ENCODE measurements at regions not wholly inside any gene's neighbourhood (a gene's known extent, or its start where the extent isn't known, plus 50 kb on each side); places are given as distances from the start of the nearest gene placed in this dataset.

- Mint-ChIP-seq H3K27ac (no peak overlapping the region), H3K9me3 (peaks cover 14% of the 10 kb centered on the region), H3K4me1 (no peaks in the 10 kb centered on the region), H3K27me3 (no peaks in the 10 kb centered on the region), H3K4me3 (no peak overlapping the region), H3K36me3 (no peaks in the 10 kb centered on the region)
- DNase-seq (no peak), ATAC-seq (ENCODE audit: low read depth) (no peak)
- POLR2A ChIA-PET: no interaction called here
Measured at GRCh38 chr21:16777041-16777720, 735.7 kb upstream of the CXADR start.

DNA sequence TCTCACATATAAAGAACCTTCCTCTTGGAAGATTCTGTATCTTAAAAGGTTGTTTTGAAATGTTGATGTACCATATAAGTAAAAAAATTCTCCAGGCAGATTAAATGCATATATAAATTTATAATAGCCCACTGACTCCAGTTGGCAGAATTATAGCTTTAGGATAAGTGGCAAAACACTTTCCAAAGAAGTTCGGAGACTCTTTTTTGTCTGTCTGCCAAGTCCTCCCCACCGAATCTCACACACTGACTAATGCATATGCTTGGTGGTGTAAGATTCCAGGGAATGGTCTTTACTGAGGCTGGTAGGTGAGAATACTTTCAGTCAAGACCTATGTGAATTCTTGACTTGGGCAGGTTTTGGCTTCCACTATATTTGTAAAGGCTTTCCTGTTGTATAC lies 724.3 kb upstream of the CXADR start:
- POLR2A ChIA-PET: no interaction called here
- no peaks in the 10 kb centered on the region for H3K4me1 Mint-ChIP-seq

DNA sequence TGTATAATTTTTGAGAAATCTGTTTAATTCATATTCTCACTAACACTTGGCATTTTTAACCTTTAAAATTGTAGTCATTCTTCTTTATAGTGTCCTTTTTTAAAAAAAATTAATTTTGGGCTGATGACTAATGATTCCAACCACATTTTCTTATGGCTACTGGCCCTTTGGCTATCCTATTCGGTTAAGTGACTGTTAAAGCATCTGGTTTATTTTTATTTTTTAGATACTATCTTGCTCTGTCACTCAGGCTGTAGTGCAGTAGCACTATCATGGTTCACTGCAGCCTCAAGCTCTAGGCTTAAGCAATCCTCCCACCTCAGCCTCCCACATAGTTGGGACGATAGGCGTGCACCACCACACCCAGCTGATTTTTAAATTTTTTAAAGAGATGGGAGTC lies 723.2 kb upstream of the CXADR start:
- Mint-ChIP-seq H3K27me3 (no peaks in the 10 kb centered on the region), H3K4me3 (no peak overlapping the region), H3K4me1 (no peaks in the 10 kb centered on the region), H3K27ac (no peak overlapping the region), H3K9me3 (peaks cover 7% of the 10 kb centered on the region), H3K36me3 (no peaks in the 10 kb centered on the region)
- POLR2A ChIA-PET: no interaction called here
- no peak for ATAC-seq (ENCODE audit: low read depth)
- DNase-seq: no peak

More for the DNA sequence above, 724.3 kb upstream of the CXADR start:
- H3K36me3 Mint-ChIP-seq: no peaks in the 10 kb centered on the region
- H3K4me3 Mint-ChIP-seq: no peak overlapping the region
- ATAC-seq (ENCODE audit: low read depth): no peak
- DNase-seq: no peak
- peaks cover 9% of the 10 kb centered on the region for H3K9me3 Mint-ChIP-seq
- no peak overlapping the region for H3K27ac Mint-ChIP-seq
- no peaks in the 10 kb centered on the region for H3K27me3 Mint-ChIP-seq

DNA sequence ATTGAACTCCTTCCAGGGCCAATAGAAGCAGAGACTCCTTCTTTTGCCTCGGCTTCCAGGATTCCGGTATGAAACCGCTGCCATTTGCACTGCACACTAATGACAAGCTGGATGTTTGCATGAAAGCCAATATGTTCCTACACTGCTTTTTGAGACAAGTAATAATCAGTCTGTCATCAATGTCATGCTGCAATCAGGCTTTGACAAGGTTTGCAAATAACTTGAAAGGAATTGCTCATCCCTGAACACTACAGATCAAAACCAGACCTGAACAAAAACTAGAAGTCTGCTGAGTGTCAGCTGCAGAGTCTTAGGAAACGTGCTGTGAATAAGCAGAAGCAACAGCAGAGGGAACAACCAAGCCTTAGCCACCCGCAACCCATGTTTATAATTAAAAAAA lies 720.7 kb upstream of the CXADR start:
- DNase-seq: no peak
- POLR2A ChIA-PET: no interaction called here
- H3K27ac Mint-ChIP-seq: no peak overlapping the region
- no peaks in the 10 kb centered on the region for H3K36me3 Mint-ChIP-seq
- ATAC-seq (ENCODE audit: low read depth): no peak
- H3K9me3 Mint-ChIP-seq: peaks cover 2% of the 10 kb centered on the region
- H3K4me3 Mint-ChIP-seq: no peak overlapping the region
- no peaks in the 10 kb centered on the region for H3K4me1 Mint-ChIP-seq
- no peaks in the 10 kb centered on the region for H3K27me3 Mint-ChIP-seq

DNA sequence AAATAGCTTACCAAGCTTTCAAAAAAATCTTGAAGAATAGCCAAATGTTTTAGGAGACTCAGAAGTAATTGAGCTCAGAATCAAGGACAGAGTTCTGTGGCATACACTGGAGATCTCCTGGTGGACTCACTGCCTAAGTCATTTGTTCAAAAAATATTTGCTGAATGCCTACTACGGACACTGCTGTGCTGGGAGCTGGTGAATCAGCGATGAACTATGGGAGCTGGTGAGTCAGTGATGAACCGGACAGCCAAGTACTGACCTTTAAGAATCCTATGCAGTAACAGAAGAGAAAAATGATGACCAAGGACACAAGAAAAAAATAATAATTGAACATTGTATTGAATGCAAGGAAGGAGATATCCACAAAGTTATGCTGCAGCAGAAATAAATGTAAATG lies 717.9 kb upstream of the CXADR start:
- Mint-ChIP-seq H3K4me1 (no peaks in the 10 kb centered on the region), H3K9me3 (no peaks in the 10 kb centered on the region), H3K27ac (no peak overlapping the region), H3K27me3 (no peaks in the 10 kb centered on the region), H3K4me3 (no peak overlapping the region), H3K36me3 (no peaks in the 10 kb centered on the region)
- ATAC-seq (ENCODE audit: low read depth) (no peak), DNase-seq (no peak)
- POLR2A ChIA-PET: no interaction called here

- H3K27me3 Mint-ChIP-seq: no peaks in the 10 kb centered on the region
- ATAC-seq (ENCODE audit: low read depth): no peak
- H3K36me3 Mint-ChIP-seq: no peaks in the 10 kb centered on the region
- POLR2A ChIA-PET: no interaction called here
- H3K9me3 Mint-ChIP-seq: peaks cover 3% of the 10 kb centered on the region
- H3K4me3 Mint-ChIP-seq: no peak overlapping the region
- no peak overlapping the region for H3K27ac Mint-ChIP-seq
- no peaks in the 10 kb centered on the region for H3K4me1 Mint-ChIP-seq
- no peak for DNase-seq
Measured at GRCh38 chr21:16796776-16797175, 716.1 kb upstream of the CXADR start.

- POLR2A ChIA-PET: no interaction called here
- H3K36me3 Mint-ChIP-seq: no peaks in the 10 kb centered on the region
- no peak for ATAC-seq (ENCODE audit: low read depth)
- H3K4me3 Mint-ChIP-seq: no peak overlapping the region
- no peak overlapping the region for H3K27ac Mint-ChIP-seq
- H3K9me3 Mint-ChIP-seq: peaks cover 5% of the 10 kb centered on the region
- no peak for DNase-seq
- no peaks in the 10 kb centered on the region for H3K27me3 Mint-ChIP-seq
- no peaks in the 10 kb centered on the region for H3K4me1 Mint-ChIP-seq
Measured at GRCh38 chr21:16797540-16797939, 715.3 kb upstream of the CXADR start.

GRCh38 chr21:16797966-16798365 lies 714.9 kb upstream of the CXADR start:
- ATAC-seq (ENCODE audit: low read depth): no peak
- H3K36me3 Mint-ChIP-seq: no peaks in the 10 kb centered on the region
- no peak overlapping the region for H3K4me3 Mint-ChIP-seq

DNA sequence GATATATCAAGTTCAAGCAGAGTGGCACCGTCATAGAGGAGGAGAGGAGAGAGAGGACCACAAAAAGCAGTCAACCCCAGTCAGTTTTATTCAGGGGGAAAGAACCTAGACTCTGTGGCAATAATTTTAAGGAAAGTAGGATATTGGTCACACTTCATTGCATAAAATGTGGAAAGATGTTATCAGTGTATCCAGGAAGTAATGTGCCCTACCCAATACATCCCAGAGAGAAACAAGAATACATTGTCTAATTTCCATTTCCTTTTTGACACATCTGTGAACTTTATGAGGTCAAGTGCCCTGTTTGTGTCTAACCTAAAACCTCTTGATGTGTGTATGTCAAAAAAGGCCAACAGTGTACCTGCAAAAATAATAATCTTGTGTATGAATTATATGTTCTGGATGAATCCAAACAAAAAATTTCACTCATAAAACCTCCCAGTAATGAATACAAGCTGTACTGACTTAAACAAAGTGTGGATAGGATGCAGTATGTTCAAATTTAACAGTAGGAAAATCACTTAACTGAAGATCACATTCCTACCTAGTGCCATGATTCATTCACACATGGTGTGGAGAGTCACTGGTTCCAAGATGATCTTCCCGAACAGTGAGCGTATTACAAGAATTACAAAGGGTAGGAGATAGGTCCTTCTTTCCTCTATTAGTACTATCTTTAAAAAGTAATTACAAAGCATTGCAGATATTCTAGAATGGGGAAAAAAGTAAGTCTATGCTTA lies 712.1 kb upstream of the CXADR start:
- H3K27ac Mint-ChIP-seq: no peak overlapping the region
- H3K9me3 Mint-ChIP-seq: peaks cover 7% of the 10 kb centered on the region
- no peaks in the 10 kb centered on the region for H3K36me3 Mint-ChIP-seq
- H3K4me3 Mint-ChIP-seq: no peak overlapping the region
- H3K27me3 Mint-ChIP-seq: no peaks in the 10 kb centered on the region
- no peak for DNase-seq
- POLR2A ChIA-PET: no interaction called here
- no peaks in the 10 kb centered on the region for H3K4me1 Mint-ChIP-seq
- no peak for ATAC-seq (ENCODE audit: low read depth)

More at GRCh38 chr21:16797966-16798365, 714.9 kb upstream of the CXADR start:
- Mint-ChIP-seq H3K27me3 (no peaks in the 10 kb centered on the region), H3K9me3 (peaks cover 5% of the 10 kb centered on the region), H3K27ac (no peak overlapping the region), H3K4me1 (no peaks in the 10 kb centered on the region)
- POLR2A ChIA-PET: no interaction called here
- DNase-seq: no peak

- POLR2A ChIA-PET: no interaction called here
- Mint-ChIP-seq H3K27me3 (no peaks in the 10 kb centered on the region), H3K36me3 (no peaks in the 10 kb centered on the region), H3K27ac (no peak overlapping the region), H3K4me3 (no peak overlapping the region), H3K4me1 (no peaks in the 10 kb centered on the region), H3K9me3 (peaks cover 3% of the 10 kb centered on the region)
- ATAC-seq (ENCODE audit: low read depth): no peak
- no peak for DNase-seq
Measured at GRCh38 chr21:16811011-16811410, 701.8 kb upstream of the CXADR start.

GRCh38 chr21:16811970-16812369 lies 700.9 kb upstream of the CXADR start:
- ATAC-seq (ENCODE audit: low read depth) (no peak), DNase-seq (no peak)
- no peaks in the 10 kb centered on the region for H3K36me3 Mint-ChIP-seq
- no peak overlapping the region for H3K4me3 Mint-ChIP-seq
- H3K4me1 Mint-ChIP-seq: no peaks in the 10 kb centered on the region
- POLR2A ChIA-PET: no interaction called here
- H3K27ac Mint-ChIP-seq: no peak overlapping the region
- H3K9me3 Mint-ChIP-seq: peaks cover 3% of the 10 kb centered on the region
- H3K27me3 Mint-ChIP-seq: no peaks in the 10 kb centered on the region

DNA sequence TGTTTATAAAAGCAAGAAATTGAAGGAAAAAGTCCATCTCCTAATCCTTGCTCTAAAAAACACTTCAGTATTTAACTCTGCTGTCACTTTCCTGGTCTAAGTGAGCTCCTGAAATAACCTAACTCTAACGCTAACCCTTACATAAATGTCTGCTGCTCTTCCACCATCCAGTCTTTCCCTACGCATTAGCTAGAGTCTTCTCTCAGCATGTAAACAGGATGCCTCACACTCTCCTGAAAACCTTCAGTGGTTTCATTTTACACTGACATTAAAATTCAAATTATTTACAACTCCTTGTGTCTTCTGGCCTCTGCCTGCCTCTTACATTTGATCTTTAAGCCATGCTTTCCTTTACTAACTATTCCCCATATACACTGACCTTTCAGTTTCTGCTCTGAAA lies 697.6 kb upstream of the CXADR start:
- Mint-ChIP-seq H3K4me1 (no peaks in the 10 kb centered on the region), H3K9me3 (peaks cover 7% of the 10 kb centered on the region), H3K4me3 (no peak overlapping the region), H3K36me3 (no peaks in the 10 kb centered on the region), H3K27ac (no peak overlapping the region), H3K27me3 (no peaks in the 10 kb centered on the region)
- ATAC-seq (ENCODE audit: low read depth) (no peak), DNase-seq (no peak)
- POLR2A ChIA-PET: no interaction called here

DNA sequence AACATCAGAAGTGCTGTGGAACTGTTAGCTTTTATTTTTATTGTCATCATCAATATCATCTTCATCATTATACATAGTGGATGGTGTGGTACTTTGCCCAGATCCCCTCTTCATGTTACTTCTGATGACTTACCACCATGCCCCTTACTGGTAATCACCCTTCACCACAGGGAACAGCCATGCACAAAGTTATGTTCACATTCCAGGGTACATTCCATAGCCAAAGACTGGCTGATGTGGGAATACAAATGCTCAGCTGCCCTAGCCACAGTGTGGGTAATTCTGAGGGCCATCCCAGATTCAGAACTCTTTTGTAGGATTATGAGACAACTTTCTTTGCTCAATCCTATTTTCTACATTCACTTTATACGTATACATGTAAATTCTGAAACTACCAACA lies 691.3 kb upstream of the CXADR start:
- no peak overlapping the region for H3K27ac Mint-ChIP-seq
- no peak for ATAC-seq (ENCODE audit: low read depth)
- peaks cover 10% of the 10 kb centered on the region for H3K9me3 Mint-ChIP-seq
- POLR2A ChIA-PET: no interaction called here
- no peaks in the 10 kb centered on the region for H3K36me3 Mint-ChIP-seq
- no peak overlapping the region for H3K4me3 Mint-ChIP-seq
- no peaks in the 10 kb centered on the region for H3K4me1 Mint-ChIP-seq
- no peaks in the 10 kb centered on the region for H3K27me3 Mint-ChIP-seq
- DNase-seq: no peak

DNA sequence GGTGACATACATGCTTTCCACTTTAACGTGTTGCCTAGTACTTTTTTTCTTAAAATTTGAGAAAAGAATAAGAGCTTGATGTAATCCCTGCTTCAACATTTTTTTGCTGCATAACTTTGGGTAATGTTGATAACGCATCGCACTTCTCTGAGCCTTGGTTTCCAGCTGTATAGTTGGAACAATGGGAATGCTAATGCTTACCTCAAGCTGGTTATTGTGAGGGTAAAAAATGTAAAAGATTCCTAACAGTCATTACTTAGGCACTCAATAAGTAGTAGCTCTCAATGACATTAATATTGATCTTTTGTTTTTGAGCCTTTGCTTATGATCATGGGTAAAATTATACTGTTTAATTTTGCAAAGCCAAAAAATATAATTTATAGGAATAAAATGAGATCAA lies 683.3 kb upstream of the CXADR start:
- DNase-seq: no peak
- POLR2A ChIA-PET: no interaction called here
- peaks cover 6% of the 10 kb centered on the region for H3K9me3 Mint-ChIP-seq
- H3K36me3 Mint-ChIP-seq: no peaks in the 10 kb centered on the region
- no peaks in the 10 kb centered on the region for H3K4me1 Mint-ChIP-seq
- H3K27me3 Mint-ChIP-seq: no peaks in the 10 kb centered on the region
- H3K4me3 Mint-ChIP-seq: no peak overlapping the region
- ATAC-seq (ENCODE audit: low read depth): no peak
- no peak overlapping the region for H3K27ac Mint-ChIP-seq
